ENCODE measurements at regions not wholly inside any gene's neighbourhood (a gene's known extent, or its start where the extent isn't known, plus 50 kb on each side); places are given as distances from the start of the nearest gene placed in this dataset.
"Not testable (repeated sequence)": the region's sequence is repeated elsewhere in the genome, so short reads cannot be mapped to it uniquely, and the experiment has no call there.

- Mint-ChIP-seq H3K4me3 (no peak overlapping the region), H3K4me1 (ENCODE audit: low read depth) (no peaks in the 10 kb centered on the region), H3K36me3 (ENCODE audit: low read depth) (no peaks in the 10 kb centered on the region), H3K27me3 (no peaks in the 10 kb centered on the region), H3K27ac (no peak overlapping the region), H3K9me3 (peaks cover 41% of the 10 kb centered on the region)
- intact Hi-C loops (cut with micrococcal nuclease): no loop called here
Observed at GRCh38 chr13:83077499-83077898, 804.8 kb downstream of the SLITRK1 start.

GRCh38 chr13:83073930-83074329 lies 808.3 kb downstream of the SLITRK1 start:
- H3K9me3 Mint-ChIP-seq: peaks cover 33% of the 10 kb centered on the region
- H3K4me3 Mint-ChIP-seq; H3K27ac Mint-ChIP-seq; H3K4me1 Mint-ChIP-seq (ENCODE audit: low read depth); H3K27me3 Mint-ChIP-seq; intact Hi-C loops (cut with micrococcal nuclease); H3K36me3 Mint-ChIP-seq (ENCODE audit: low read depth): not testable (repeated sequence)

- H3K27ac Mint-ChIP-seq: no peak overlapping the region
- no peaks in the 10 kb centered on the region for H3K27me3 Mint-ChIP-seq
- intact Hi-C loops (cut with micrococcal nuclease): no loop called here
- no peaks in the 10 kb centered on the region for H3K4me1 Mint-ChIP-seq (ENCODE audit: low read depth)
- H3K36me3 Mint-ChIP-seq (ENCODE audit: low read depth): no peaks in the 10 kb centered on the region
- no peaks in the 10 kb centered on the region for H3K9me3 Mint-ChIP-seq
- H3K4me3 Mint-ChIP-seq: no peak overlapping the region
Observed at GRCh38 chr13:83065108-83065507, 817.2 kb downstream of the SLITRK1 start.

GRCh38 chr13:83057119-83057518 lies 825.2 kb downstream of the SLITRK1 start:
- Mint-ChIP-seq H3K27ac (no peak overlapping the region), H3K36me3 (ENCODE audit: low read depth) (no peaks in the 10 kb centered on the region), H3K9me3 (no peaks in the 10 kb centered on the region), H3K4me1 (ENCODE audit: low read depth) (no peaks in the 10 kb centered on the region), H3K4me3 (no peak overlapping the region), H3K27me3 (no peaks in the 10 kb centered on the region)
- intact Hi-C loops (cut with micrococcal nuclease): no loop called here

- Mint-ChIP-seq H3K4me1 (ENCODE audit: low read depth) (no peaks in the 10 kb centered on the region), H3K9me3 (no peaks in the 10 kb centered on the region), H3K4me3 (no peak overlapping the region), H3K36me3 (ENCODE audit: low read depth) (no peaks in the 10 kb centered on the region), H3K27ac (no peak overlapping the region), H3K27me3 (no peaks in the 10 kb centered on the region)
- intact Hi-C loops (cut with micrococcal nuclease): no loop called here
Observed at GRCh38 chr13:83056269-83056668, 826.0 kb downstream of the SLITRK1 start.

- peaks cover 27% of the 10 kb centered on the region for H3K9me3 Mint-ChIP-seq
- no peak overlapping the region for H3K27ac Mint-ChIP-seq
- intact Hi-C loops (cut with micrococcal nuclease): no loop called here
- no peaks in the 10 kb centered on the region for H3K4me1 Mint-ChIP-seq (ENCODE audit: low read depth)
- H3K36me3 Mint-ChIP-seq (ENCODE audit: low read depth): no peaks in the 10 kb centered on the region
- no peaks in the 10 kb centered on the region for H3K27me3 Mint-ChIP-seq
- no peak overlapping the region for H3K4me3 Mint-ChIP-seq
Observed at GRCh38 chr13:83048419-83048818, 833.9 kb downstream of the SLITRK1 start.

- Mint-ChIP-seq H3K4me3 (no peak overlapping the region), H3K27me3 (no peaks in the 10 kb centered on the region)
- intact Hi-C loops (cut with micrococcal nuclease): no loop called here
Observed at GRCh38 chr13:83024955-83025594, 857.2 kb downstream of the SLITRK1 start.

GRCh38 chr13:83024232-83024631 lies 858.0 kb downstream of the SLITRK1 start:
- Mint-ChIP-seq H3K9me3 (peaks cover 18% of the 10 kb centered on the region), H3K4me3 (no peak overlapping the region)
- intact Hi-C loops (cut with micrococcal nuclease): no loop called here

More at GRCh38 chr13:83024955-83025594, 857.2 kb downstream of the SLITRK1 start:
- H3K4me1 Mint-ChIP-seq (ENCODE audit: low read depth): no peaks in the 10 kb centered on the region
- H3K27ac Mint-ChIP-seq: no peak overlapping the region
- H3K36me3 Mint-ChIP-seq (ENCODE audit: low read depth): no peaks in the 10 kb centered on the region
- H3K9me3 Mint-ChIP-seq: peaks cover 20% of the 10 kb centered on the region

GRCh38 chr13:83019986-83020385 lies 862.3 kb downstream of the SLITRK1 start:
- H3K9me3 Mint-ChIP-seq: peaks cover 32% of the 10 kb centered on the region
- intact Hi-C loops (cut with micrococcal nuclease): no loop called here
- H3K4me1 Mint-ChIP-seq (ENCODE audit: low read depth): no peaks in the 10 kb centered on the region
- H3K36me3 Mint-ChIP-seq (ENCODE audit: low read depth): no peaks in the 10 kb centered on the region
- no peak overlapping the region for H3K4me3 Mint-ChIP-seq
- no peak overlapping the region for H3K27ac Mint-ChIP-seq
- H3K27me3 Mint-ChIP-seq: no peaks in the 10 kb centered on the region

More at GRCh38 chr13:83024232-83024631, 858.0 kb downstream of the SLITRK1 start:
- H3K4me1 Mint-ChIP-seq (ENCODE audit: low read depth): no peaks in the 10 kb centered on the region
- no peaks in the 10 kb centered on the region for H3K36me3 Mint-ChIP-seq (ENCODE audit: low read depth)
- H3K27me3 Mint-ChIP-seq: no peaks in the 10 kb centered on the region
- no peak overlapping the region for H3K27ac Mint-ChIP-seq

- Mint-ChIP-seq H3K27me3 (no peaks in the 10 kb centered on the region), H3K9me3 (peaks cover 12% of the 10 kb centered on the region), H3K4me3 (no peak overlapping the region), H3K36me3 (ENCODE audit: low read depth) (no peaks in the 10 kb centered on the region), H3K4me1 (ENCODE audit: low read depth) (no peaks in the 10 kb centered on the region), H3K27ac (no peak overlapping the region)
- intact Hi-C loops (cut with micrococcal nuclease): no loop called here
Observed at GRCh38 chr13:83009987-83010386, 872.3 kb downstream of the SLITRK1 start.

GRCh38 chr13:83008212-83008929 lies 873.9 kb downstream of the SLITRK1 start:
- H3K4me1 Mint-ChIP-seq (ENCODE audit: low read depth): no peaks in the 10 kb centered on the region

GRCh38 chr13:83007226-83007625 lies 875.0 kb downstream of the SLITRK1 start:
- H3K4me1 Mint-ChIP-seq (ENCODE audit: low read depth): no peaks in the 10 kb centered on the region
- no peaks in the 10 kb centered on the region for H3K9me3 Mint-ChIP-seq
- H3K27ac Mint-ChIP-seq: no peak overlapping the region
- no peak overlapping the region for H3K4me3 Mint-ChIP-seq
- intact Hi-C loops (cut with micrococcal nuclease): no loop called here
- no peaks in the 10 kb centered on the region for H3K27me3 Mint-ChIP-seq
- H3K36me3 Mint-ChIP-seq (ENCODE audit: low read depth): no peaks in the 10 kb centered on the region

More at GRCh38 chr13:83008212-83008929, 873.9 kb downstream of the SLITRK1 start:
- Mint-ChIP-seq H3K27ac (no peak overlapping the region), H3K9me3 (no peaks in the 10 kb centered on the region), H3K36me3 (ENCODE audit: low read depth) (no peaks in the 10 kb centered on the region), H3K4me3 (no peak overlapping the region), H3K27me3 (no peaks in the 10 kb centered on the region)
- intact Hi-C loops (cut with micrococcal nuclease): no loop called here

GRCh38 chr13:83003185-83003584 lies 879.1 kb downstream of the SLITRK1 start:
- H3K4me1 Mint-ChIP-seq (ENCODE audit: low read depth): no peaks in the 10 kb centered on the region

GRCh38 chr13:82993417-82993816 lies 888.9 kb downstream of the SLITRK1 start:
- H3K27me3 Mint-ChIP-seq: no peaks in the 10 kb centered on the region
- intact Hi-C loops (cut with micrococcal nuclease): no loop called here
- H3K27ac Mint-ChIP-seq: no peak overlapping the region
- H3K9me3 Mint-ChIP-seq: peaks cover 10% of the 10 kb centered on the region
- no peaks in the 10 kb centered on the region for H3K36me3 Mint-ChIP-seq (ENCODE audit: low read depth)
- no peak overlapping the region for H3K4me3 Mint-ChIP-seq
- no peaks in the 10 kb centered on the region for H3K4me1 Mint-ChIP-seq (ENCODE audit: low read depth)

More at GRCh38 chr13:83003185-83003584, 879.1 kb downstream of the SLITRK1 start:
- Mint-ChIP-seq H3K27ac (no peak overlapping the region), H3K27me3 (no peaks in the 10 kb centered on the region), H3K36me3 (ENCODE audit: low read depth) (no peaks in the 10 kb centered on the region), H3K4me3 (no peak overlapping the region), H3K9me3 (peaks cover 9% of the 10 kb centered on the region)
- intact Hi-C loops (cut with micrococcal nuclease): no loop called here

Measured in dendritic cell treated with granulocyte-macrophage colony-stimulating factor and Interleukin-4, amounts not matched to agents 40 ng/mL and 50 ng/mL, for 4 days (primary cell).